ENCODE measurements at regions not wholly inside any gene's neighbourhood (a gene's known extent, or its start where the extent isn't known, plus 50 kb on each side); places are given as distances from the start of the nearest gene placed in this dataset.

GRCh38 chr4:124322234-124323065 is 390.1 kb downstream of the ANKRD50 start:
- Histone ChIP-seq H3K79me2 (ENCODE audit: insufficient read depth) (no peaks in the 10 kb centered on the region), H3F3A (ENCODE audit: insufficient read depth) (no peaks in the 10 kb centered on the region), H3K9me3 (ENCODE audit: low read depth) (no peaks in the 10 kb centered on the region), H3K27ac (no peak overlapping the region), H3K4me2 (ENCODE audit: unreplicated experiment) (no peak overlapping the region), H3K9me2 (ENCODE audit: insufficient read depth) (no peaks in the 10 kb centered on the region), H3K36me3 (ENCODE audit: low read depth) (no peaks in the 10 kb centered on the region), H3K9ac (no peak overlapping the region), H3K27me3 (replicated peaks; ENCODE audit: insufficient read depth) (no peaks in the 10 kb centered on the region), H3K4me3 (no peak overlapping the region), H2AFZ (peak overlapping the region; percentile 27; the same call in 1 of the 2 replicates), H4K20me1 (ENCODE audit: insufficient read depth) (no peaks in the 10 kb centered on the region), H3K4me1 (ENCODE audit: insufficient read depth) (no peaks in the 10 kb centered on the region; the same call in 1 of the 2 replicates)
- TF ChIP-seq EZH2phosphoT487 (IDR thresholded peaks at IDR 0.05; ENCODE audit: insufficient read depth, low read depth) (no peak), EZH2 (IDR thresholded peaks at IDR 0.05; ENCODE audit: insufficient read depth, poor library complexity, severe bottlenecking) (no peak)
- peak; percentile 62 for DNase-seq
- WGBS, 2 experiments (ENCODE audit: low coverage in 1 of 2, low lambda C conversion rate in 2 of 2, missing lambda C conversion rate in 2 of 2): 22 to 27% methylated on average over 8 of the region's 8 CpGs
- in situ Hi-C loops (cut with MboI): no loop called here

DNA sequence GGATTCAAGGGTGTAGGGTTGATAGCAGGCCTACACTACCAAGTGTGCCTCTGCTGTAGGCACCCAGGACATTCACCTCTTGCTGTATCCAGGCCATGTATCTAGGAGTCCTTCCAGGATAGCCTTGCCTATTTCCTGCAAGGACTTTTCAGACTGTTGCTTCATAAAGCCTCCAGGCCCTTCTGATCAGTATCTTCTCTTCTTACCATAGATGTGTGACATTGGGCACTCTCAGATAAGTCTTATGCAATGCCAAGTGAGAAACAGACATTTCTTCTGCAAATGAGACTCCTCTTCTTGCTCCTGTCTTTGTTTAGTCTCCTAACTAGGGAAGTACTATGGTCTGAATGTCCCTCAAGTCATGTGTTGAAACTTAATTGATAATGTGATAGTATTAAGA is 386.8 kb downstream of the ANKRD50 start:
- H3K9me3 ChIP-seq (ENCODE audit: low read depth): no peaks in the 10 kb centered on the region
- no peak overlapping the region for H3K4me2 ChIP-seq (ENCODE audit: unreplicated experiment)
- H3K4me1 ChIP-seq (ENCODE audit: insufficient read depth): no peaks in the 10 kb centered on the region; the same call in 1 of the 2 replicates
- H3K4me3 ChIP-seq: no peak overlapping the region
- no peak overlapping the region for H2AFZ ChIP-seq
- no peaks in the 10 kb centered on the region for H3K36me3 ChIP-seq (ENCODE audit: low read depth)
- no peak for DNase-seq
- no peaks in the 10 kb centered on the region for H4K20me1 ChIP-seq (ENCODE audit: insufficient read depth)
- no peaks in the 10 kb centered on the region for H3K79me2 ChIP-seq (ENCODE audit: insufficient read depth)
- no peaks in the 10 kb centered on the region for H3K9me2 ChIP-seq (ENCODE audit: insufficient read depth)
- H3K27ac ChIP-seq: no peak overlapping the region
- no peaks in the 10 kb centered on the region for H3F3A ChIP-seq (ENCODE audit: insufficient read depth)
- no peaks in the 10 kb centered on the region for H3K27me3 ChIP-seq (replicated peaks; ENCODE audit: insufficient read depth)
- no peak overlapping the region for H3K9ac ChIP-seq
- in situ Hi-C loops (cut with MboI): no loop called here
- TF ChIP-seq EZH2 (IDR thresholded peaks at IDR 0.05; ENCODE audit: insufficient read depth, poor library complexity, severe bottlenecking): no peak
- TF ChIP-seq EZH2phosphoT487 (IDR thresholded peaks at IDR 0.05; ENCODE audit: insufficient read depth, low read depth): no peak

DNA sequence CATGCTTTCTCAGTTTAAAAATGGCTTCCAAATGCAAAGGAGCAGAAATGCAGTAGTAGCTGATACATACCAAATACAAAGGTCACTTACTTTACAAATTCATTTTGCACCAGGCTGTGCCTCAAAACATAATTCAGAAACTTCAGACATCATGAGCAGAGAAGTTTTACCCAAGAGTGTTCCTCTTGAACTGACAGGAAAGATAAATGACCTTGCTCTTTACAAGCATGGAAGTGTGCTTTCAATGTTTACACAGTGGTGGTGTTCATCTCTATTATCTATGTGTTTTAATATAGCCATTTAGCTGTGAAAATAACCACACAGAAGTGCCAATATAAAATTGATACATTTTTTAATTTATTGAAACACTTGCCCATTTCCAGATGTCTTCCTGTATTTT is 383.4 kb downstream of the ANKRD50 start:
- DNase-seq: no peak
- H2AFZ ChIP-seq: no peak overlapping the region
- no peak overlapping the region for H3K4me3 ChIP-seq
- H3K36me3 ChIP-seq (ENCODE audit: low read depth): no peaks in the 10 kb centered on the region
- H4K20me1 ChIP-seq (ENCODE audit: insufficient read depth): no peaks in the 10 kb centered on the region
- H3K4me1 ChIP-seq (ENCODE audit: insufficient read depth): no peaks in the 10 kb centered on the region
- H3K9me2 ChIP-seq (ENCODE audit: insufficient read depth): no peaks in the 10 kb centered on the region
- H3K9me3 ChIP-seq (ENCODE audit: low read depth): no peaks in the 10 kb centered on the region
- no peaks in the 10 kb centered on the region for H3K27me3 ChIP-seq (replicated peaks; ENCODE audit: insufficient read depth)
- no peaks in the 10 kb centered on the region for H3K79me2 ChIP-seq (ENCODE audit: insufficient read depth)
- H3F3A ChIP-seq (ENCODE audit: insufficient read depth): no peaks in the 10 kb centered on the region
- no peak overlapping the region for H3K4me2 ChIP-seq (ENCODE audit: unreplicated experiment)
- in situ Hi-C loops (cut with MboI): no loop called here
- no peak for TF ChIP-seq EZH2phosphoT487 (IDR thresholded peaks at IDR 0.05; ENCODE audit: insufficient read depth, low read depth)
- no peak overlapping the region for H3K9ac ChIP-seq
- H3K27ac ChIP-seq: no peak overlapping the region

DNA sequence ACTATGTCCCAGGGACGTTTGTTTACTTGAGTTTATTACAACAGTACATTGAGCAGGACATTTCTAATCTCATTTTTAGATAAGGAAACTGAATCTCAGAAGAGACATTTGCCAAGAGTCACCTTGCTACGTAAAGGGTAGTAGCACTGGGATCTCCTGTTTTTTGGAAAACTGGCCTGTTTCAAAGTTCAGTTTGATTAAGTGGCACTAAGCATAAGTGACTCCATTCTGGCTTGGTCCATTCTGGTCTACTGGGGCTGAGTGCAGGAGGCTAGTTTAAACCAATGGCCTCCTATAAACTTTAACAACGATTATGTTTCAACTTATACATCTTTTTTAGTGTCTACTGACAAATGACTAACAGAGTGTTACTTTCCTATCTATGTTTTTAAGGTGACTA is 382.5 kb downstream of the ANKRD50 start:
- Histone ChIP-seq H3F3A (ENCODE audit: insufficient read depth) (no peaks in the 10 kb centered on the region), H3K27ac (no peak overlapping the region), H3K4me1 (ENCODE audit: insufficient read depth) (0 out of 2 replicates have a peak, but pooled peaks cover 4% of the 10 kb centered on the region), H3K79me2 (ENCODE audit: insufficient read depth) (no peaks in the 10 kb centered on the region), H3K9ac (no peak overlapping the region), H3K4me2 (ENCODE audit: unreplicated experiment) (no peak overlapping the region), H2AFZ (no peak overlapping the region; the same call in 1 of the 2 replicates), H3K27me3 (replicated peaks; ENCODE audit: insufficient read depth) (no peaks in the 10 kb centered on the region), H3K9me2 (ENCODE audit: insufficient read depth) (no peaks in the 10 kb centered on the region), H4K20me1 (ENCODE audit: insufficient read depth) (no peaks in the 10 kb centered on the region), H3K9me3 (ENCODE audit: low read depth) (no peaks in the 10 kb centered on the region), H3K36me3 (ENCODE audit: low read depth) (no peaks in the 10 kb centered on the region), H3K4me3 (no peak overlapping the region)
- TF ChIP-seq EZH2 (IDR thresholded peaks at IDR 0.05; ENCODE audit: insufficient read depth, poor library complexity, severe bottlenecking): no peak
- no peak for TF ChIP-seq EZH2phosphoT487 (IDR thresholded peaks at IDR 0.05; ENCODE audit: insufficient read depth, low read depth)
- WGBS, 2 experiments (ENCODE audit: low coverage in 1 of 2, low lambda C conversion rate in 2 of 2, missing lambda C conversion rate in 2 of 2): 68 to 71% methylated on average over 3 of the region's 3 CpGs
- in situ Hi-C loops (cut with MboI): loop anchor here (10.0 kb wide), 1 partner anchor 935 kb away; no protein-coding TSS in a partner anchor
- DNase-seq: no peak
